T47D (cell line): ENCODE measurements at regions not wholly inside any gene's neighbourhood (a gene's known extent, or its start where the extent isn't known, plus 50 kb on each side); places are given as distances from the start of the nearest gene placed in this dataset.

Experiments used
- DNase-seq, 2 experiments: peaks; one replicate each; pipeline versions ENCODE4 v3.0.0 to v3.0.0-alpha.2; 2011 to 2012; ENCODE audit warnings: low read depth in 1 of 2, low spot score in 1 of 2
- JUND ChIP-seq: IDR thresholded peaks from 2 replicates; pipeline ENCODE4 v1.6.1; 2012; ENCODE audit warnings: low read depth
- in situ Hi-C: cut with HindIII; loops from 2 replicates; pipeline ENCODE4 v1.10.0; 2016; ENCODE audit warnings: low sequenced_read_pairs, low pct_unique_long_range_greater_than_20kb

DNA sequence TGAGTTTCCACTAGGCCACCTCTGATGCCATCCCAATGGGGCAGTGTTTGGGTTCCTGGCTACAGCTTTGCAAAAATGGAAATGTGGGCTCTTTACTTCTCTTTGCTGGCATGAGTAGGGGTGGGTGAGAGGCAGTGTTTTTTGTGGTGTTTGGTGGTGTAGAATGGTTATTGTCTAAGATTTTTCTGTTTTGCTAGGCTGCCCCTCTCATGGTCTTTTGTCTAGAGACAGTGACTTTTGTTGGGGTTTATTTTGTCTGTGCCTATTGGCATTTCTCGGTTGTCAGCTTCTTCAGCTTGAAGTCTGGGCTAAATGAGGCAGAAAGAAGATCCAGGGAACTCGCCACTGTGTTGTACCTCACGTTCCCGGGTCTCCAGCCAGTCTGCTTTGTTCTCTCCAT is 112.1 kb downstream of the CENPF start:
- TF ChIP-seq JUND, result no peak
- in situ Hi-C loops, result no loop called here
- no peak for DNase-seq

DNA sequence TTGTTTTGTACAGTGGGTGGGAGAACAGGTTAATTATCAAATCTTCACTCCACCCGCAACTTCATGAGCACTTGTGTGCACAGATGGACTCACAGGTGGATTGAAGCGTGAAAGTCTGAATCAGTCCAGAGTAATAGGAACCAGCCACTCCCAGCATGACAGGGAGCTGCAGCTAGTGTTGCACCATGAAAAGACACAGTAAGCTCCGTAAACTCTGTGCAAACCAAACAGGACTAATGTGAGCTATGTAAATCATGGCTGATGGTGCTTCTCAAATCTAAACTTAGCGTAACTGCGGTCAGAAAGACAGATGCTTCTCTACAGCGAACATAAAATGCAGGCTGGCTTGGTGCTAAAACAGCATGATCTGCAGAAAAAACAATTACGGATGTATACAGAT is 114.4 kb downstream of the CENPF start:
- DNase-seq, result no peak
- TF ChIP-seq JUND, result no peak

DNA sequence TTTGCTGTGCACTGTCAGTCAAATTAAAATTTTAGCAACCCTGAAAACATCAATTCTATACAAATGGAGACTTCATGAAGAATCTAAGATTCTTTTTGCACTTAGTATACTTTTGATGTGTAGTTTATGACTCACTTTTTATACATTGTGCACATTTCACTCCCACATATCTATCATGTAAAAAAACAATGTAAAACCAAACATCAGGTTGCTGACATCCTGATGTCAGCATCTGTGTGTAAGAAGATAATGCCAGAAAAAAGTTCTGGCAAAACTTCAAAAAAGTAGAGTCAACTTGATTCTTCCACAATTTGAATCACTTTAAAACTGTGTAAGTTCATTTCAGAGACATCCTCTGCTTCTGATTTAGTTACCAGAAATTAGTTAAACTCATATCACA is 115.7 kb downstream of the CENPF start:
- DNase-seq, result no peak
- in situ Hi-C loops, result no loop called here

More for the DNA sequence above, 114.4 kb downstream of the CENPF start:
- in situ Hi-C loops, result no loop called here

DNA sequence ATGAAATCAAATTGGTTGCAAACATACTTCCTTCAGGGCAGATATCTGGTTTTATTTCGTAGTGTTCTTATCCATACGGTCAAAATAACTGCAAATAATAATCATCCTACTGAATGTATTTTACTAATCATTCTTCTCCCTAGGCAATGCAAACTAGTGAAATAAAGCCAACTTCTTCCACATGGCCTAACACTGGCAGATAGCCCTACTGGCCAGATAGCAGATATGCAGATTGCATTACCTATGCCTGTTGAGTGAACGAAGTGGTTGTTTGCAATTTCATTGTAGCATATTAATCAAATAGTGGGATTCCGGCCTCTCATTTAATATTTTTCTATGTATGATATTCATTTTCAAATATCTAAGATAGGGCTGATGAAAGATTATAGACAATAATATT is 116.2 kb downstream of the CENPF start:
- TF ChIP-seq JUND, result no peak
- in situ Hi-C loops, result no loop called here
- no peak for DNase-seq

More for the DNA sequence above, 115.7 kb downstream of the CENPF start:
- TF ChIP-seq JUND, result no peak

DNA sequence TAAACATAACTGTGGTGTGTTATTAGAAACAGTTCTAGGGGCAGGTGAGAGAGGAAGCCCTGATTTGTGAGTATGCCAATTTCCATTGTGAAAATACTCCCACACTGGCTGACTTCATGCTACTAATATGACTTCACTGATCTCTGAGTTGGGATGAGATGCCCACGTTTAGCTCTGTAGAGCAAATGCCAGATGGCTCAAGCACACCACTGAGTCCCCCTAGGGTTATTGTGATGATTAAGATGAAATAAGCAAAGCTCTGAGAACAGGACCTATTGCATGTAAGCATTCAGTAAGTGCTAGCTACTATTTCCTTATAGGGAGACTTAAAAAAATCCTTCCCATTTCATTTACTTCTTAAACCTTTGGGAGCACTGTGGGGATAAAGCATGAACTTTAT is 117.6 kb downstream of the CENPF start:
- no peak for TF ChIP-seq JUND
- no peak for DNase-seq
- in situ Hi-C loops, result no loop called here

DNA sequence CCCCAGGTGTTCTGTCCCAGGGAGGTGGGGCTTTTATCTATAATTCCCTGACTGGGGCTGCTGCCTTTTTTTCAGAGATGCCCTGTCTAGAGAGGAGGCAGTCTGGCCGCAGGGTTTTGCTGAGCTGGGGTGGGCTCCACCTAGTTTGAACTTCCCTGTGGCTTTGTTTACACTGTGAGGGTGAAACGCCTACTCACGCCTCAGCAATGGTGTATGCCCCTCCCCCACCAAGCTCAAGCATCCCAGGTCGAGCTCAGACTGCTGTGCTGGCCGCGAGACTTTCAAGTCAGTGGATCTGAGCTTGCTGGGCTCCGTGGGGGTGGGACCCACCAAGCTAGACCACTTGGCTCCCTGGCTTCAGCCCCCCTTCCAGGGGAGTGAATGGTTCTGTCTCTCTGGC is 124.3 kb downstream of the CENPF start:
- TF ChIP-seq JUND, result no peak
- in situ Hi-C loops, result no loop called here
- DNase-seq, result no peak

DNA sequence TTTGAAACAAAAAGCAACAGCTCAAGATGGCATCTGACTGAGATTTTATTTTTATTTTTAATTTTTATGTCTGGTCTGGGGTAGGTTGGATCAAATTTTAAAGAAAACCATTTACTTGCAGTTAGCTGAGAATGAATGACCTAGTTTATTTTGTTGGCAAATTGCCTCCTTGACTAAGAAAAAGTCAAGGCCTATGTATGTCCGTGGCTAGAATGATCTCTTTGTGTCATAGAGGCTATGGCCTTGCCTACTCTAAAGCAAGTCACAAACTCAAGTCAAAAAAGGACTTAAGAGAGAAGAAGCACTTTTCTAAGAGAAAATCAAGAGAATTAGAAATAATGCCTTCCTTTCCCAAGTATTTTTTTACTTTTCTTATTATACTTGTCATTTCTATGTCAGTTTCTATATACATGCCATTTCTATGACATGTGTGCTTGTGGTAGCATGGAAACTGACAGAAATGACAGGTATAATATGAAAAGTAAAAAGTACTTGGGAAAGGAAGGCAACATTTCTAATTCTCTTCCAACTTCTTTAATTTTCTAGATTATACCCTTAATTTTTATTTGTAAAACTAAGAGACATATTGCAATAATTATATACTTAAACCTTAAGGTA is 136.7 kb downstream of the CENPF start:
- no peak for TF ChIP-seq JUND
- in situ Hi-C loops, result no loop called here
- DNase-seq, result no peak

DNA sequence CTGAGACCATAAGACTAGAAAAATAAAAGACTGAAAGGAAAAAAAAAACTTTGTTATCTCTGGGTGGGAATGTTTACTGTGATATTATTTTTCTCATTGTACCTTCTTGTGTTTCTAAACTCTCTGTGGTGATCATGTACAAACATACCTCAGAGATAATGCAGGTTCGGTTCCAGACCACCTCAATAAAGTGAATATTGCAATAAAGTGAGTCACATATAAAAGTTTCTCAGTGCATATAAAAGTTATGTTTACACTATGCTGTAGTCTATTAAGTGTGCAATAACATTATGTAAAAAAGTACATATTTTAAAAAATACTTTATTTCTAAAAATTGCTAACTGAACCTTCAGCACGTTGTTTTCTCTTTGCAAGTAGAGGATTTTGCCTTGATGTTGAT is 137.5 kb downstream of the CENPF start:
- no peak for TF ChIP-seq JUND
- DNase-seq, result no peak
- in situ Hi-C loops, result no loop called here

DNA sequence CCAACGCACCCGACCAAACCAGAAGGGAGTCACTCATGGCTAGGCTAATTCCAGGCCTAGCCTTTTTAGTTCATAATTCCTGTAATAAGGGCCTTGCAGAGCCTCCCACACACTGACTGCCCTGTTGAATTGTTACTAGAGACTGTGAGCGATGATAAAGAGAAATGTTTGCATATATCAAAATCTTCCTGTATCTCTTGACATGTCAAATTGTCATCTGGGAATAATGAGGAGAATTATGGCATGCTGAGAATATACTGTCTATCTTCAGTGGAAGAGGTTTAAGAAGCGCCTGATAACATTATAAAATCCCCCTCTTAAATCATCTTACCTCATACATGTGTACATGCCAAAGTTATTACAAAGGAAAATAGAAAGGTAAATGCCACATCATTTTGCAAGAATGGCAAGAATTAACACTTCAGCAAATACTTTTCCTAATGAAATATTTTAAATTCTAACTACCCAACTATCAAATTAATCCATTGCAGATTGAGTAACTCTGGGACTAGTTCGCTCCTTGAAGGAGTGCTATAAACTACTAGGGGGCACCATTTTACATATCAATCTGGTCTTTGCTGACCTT is 144.1 kb downstream of the CENPF start:
- in situ Hi-C loops, result no loop called here
- TF ChIP-seq JUND, result no peak
- no peak for DNase-seq

DNA sequence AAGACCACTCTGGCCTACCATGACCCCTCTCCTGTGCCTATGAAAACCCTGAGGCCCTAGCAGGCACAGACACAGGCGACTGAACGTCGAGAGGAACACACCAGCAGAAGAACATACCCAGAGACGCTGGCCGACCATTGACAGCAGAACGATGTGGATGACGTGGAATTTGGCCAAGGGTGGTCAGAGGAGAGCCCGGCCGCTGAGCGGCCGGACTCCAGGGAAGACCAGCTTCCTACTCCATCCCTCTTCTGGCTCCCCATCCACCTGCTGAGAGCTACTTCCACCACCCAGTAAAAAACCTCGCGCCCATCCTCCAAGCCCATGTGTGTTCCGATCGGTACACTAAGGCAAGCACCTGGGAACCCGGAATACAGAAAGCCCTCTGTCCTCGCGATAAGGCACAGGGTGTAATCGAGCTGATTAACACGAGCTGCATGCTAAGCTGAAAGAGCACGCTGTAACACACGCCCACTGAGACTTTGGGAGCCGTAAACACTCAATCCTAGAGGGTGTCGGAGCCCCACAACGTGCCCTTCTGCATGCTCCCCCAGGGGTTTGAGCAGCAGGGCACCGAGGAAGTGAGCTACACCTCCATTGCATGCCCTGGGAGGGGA is 150.3 kb downstream of the CENPF start:
- TF ChIP-seq JUND, result no peak
- in situ Hi-C loops, result no loop called here
- no peak for DNase-seq

DNA sequence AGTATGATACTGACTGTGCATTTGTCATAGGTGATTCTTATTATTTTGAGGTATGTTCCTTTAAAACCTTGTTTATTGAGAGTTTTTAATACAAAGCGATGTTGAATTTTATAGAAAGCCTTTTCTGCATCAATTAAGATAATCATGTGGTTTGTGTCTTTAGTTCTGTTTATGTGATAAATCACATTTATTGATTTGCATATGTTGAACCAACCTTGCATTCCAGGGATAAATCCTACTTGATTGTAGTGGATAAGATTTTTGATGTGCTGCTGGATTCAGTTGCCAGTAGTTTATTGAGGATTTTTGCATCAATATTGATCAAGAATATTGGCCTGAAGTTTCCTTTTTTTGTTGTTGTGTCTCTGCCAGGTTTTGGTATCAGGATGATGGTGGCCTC is 158.0 kb downstream of the CENPF start:
- in situ Hi-C loops, result no loop called here
- no peak for DNase-seq
- TF ChIP-seq JUND, result no peak

DNA sequence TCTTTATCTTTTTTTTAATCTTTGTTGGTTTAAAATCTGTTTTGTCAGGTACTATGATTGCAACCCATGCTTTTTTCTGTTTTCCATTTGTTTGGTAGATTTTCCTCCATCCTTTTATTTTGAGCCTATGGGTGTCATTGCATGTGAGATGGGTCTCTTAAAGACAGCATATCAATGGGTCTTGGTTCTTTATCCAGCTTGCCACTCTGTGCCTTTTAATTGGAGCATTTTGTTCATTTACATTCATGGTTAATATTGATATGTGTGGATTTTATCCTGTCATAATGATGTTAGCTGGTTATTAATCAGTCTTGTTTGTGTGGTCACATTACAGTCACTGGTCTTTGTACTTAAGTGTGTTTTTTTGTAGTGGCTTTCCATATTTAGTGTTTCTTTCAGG is 159.9 kb downstream of the CENPF start:
- no peak for DNase-seq
- in situ Hi-C loops, result no loop called here
- TF ChIP-seq JUND, result no peak

DNA sequence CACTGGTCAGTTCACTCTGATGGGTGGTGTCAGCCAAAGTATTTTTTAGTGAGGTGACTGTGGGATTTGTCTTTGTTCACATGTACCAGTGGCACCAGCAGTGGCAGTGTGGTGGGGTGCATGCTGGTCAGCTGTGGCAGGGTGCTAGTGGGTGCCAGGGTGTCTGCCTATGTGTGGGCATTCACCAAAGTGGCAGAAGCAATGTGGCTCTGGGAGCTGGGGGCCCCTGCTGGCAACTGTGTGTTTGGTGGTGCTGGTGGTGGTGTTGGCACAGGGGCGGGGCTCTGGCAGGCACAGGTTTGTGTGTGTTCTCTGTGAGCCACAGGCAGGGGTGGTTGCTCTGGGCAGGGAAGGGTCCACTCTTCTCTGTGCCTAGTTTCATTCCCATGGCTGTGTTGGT is 161.5 kb downstream of the CENPF start:
- DNase-seq, result no peak
- in situ Hi-C loops, result no loop called here
- no peak for TF ChIP-seq JUND
